GM12874 (cell line): ENCODE measurements at regions not wholly inside any gene's neighbourhood (a gene's known extent, or its start where the extent isn't known, plus 50 kb on each side); places are given as distances from the start of the nearest gene placed in this dataset.

ENCODE experiments used
- TF ChIP-seq, protein P1 (sequence below): IDR thresholded peaks from 2 replicates; pipeline ENCODE4 v1.5.1; 2011; ENCODE audit warnings: low read depth, mild to moderate bottlenecking, control low read depth, low read length, moderate library complexity; ENCODE audit not compliant: insufficient read depth

DNA sequence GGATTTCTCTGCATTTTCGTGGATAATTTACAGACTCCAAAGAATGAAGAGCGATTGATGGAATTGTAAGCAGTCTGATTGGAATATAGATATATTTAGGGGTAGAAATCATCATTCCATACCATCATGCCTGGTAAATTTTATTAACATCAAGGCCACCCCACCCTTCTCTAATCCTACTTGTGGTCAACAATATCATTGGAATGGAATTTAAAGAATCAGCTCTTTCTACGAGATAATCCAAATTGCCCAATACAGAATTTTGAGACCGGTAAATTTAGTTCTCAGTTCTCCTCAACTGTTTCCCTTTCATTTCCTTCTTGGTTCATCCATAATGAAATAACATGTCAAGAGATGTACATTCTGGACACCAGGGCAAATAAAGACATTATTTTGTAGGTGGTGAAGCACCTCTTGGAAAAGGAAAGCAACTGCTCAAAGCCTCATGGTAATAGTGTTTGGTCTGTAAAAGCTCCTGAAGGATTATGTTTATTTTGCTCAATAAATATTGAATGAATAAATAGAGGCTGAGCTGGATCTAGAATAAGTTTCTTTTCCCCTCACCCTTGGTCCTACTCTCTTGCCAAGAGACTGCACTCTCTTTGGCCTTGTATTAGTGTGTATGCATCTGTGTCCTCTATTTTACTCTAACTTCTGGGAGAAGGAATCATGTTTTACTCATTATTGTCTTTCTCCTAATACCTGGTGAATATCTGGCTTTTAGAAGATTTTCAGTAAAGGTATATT is 133.7 kb upstream of the BCL6 start:
- TF ChIP-seq, protein P1, sequence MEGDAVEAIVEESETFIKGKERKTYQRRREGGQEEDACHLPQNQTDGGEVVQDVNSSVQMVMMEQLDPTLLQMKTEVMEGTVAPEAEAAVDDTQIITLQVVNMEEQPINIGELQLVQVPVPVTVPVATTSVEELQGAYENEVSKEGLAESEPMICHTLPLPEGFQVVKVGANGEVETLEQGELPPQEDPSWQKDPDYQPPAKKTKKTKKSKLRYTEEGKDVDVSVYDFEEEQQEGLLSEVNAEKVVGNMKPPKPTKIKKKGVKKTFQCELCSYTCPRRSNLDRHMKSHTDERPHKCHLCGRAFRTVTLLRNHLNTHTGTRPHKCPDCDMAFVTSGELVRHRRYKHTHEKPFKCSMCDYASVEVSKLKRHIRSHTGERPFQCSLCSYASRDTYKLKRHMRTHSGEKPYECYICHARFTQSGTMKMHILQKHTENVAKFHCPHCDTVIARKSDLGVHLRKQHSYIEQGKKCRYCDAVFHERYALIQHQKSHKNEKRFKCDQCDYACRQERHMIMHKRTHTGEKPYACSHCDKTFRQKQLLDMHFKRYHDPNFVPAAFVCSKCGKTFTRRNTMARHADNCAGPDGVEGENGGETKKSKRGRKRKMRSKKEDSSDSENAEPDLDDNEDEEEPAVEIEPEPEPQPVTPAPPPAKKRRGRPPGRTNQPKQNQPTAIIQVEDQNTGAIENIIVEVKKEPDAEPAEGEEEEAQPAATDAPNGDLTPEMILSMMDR: no peak

DNA sequence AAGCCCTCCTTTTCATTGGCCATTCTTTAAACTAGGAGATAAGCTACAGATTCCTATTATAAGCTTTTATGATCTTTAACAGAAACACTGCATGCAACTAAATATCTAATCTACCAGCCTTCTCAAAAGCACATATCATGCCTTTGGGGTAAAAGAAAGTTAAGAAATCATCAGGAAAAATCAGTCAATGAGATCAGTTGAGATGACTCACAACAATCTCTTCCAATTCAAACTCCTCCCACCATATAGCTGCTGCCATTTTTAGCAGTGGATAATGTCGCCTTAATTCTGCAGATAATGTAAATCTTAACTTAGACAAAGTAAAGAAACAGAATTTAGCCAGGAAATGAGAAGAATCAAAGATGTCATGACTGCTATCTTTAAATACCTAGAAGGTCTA is 135.2 kb upstream of the BCL6 start:
- TF ChIP-seq, protein P1: no peak

DNA sequence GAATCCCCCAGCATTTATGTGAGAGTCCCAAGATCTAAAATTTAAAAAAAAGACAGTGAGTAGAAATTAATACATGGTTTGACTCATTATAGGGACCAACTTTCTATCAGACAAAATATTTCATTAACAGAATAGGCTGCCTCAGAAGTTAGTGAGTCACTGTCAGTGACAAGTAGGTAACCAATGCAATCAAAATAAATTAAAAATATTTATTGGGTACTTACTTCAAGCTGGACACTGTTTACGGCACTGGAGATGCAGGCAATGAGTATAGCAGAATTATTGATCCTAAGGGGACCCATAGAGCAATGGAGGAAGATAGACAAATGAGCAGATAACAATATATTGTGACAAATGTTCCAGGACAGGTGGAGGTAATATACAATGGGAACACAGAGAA is 135.6 kb upstream of the BCL6 start:
- TF ChIP-seq, protein P1: no peak

DNA sequence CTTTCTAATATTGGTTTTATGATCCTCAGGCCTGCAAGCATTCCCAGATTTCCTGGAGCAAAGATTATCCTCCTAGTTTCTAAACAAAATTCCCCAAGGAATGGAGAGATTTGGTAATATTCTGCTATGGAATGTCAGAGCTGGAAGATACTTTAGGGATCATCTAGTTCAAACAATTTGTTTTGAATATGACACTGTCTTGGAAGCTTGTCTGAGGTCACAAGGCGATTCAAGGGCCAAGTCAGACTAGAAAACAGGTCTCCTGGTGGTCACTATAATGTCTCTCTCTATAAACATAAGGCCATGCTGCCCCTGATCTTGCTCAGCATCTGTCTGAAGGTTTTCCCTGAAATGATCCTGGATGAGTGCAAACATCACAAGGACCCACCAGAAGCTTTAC is 143.4 kb upstream of the BCL6 start:
- TF ChIP-seq, protein P1: no peak

DNA sequence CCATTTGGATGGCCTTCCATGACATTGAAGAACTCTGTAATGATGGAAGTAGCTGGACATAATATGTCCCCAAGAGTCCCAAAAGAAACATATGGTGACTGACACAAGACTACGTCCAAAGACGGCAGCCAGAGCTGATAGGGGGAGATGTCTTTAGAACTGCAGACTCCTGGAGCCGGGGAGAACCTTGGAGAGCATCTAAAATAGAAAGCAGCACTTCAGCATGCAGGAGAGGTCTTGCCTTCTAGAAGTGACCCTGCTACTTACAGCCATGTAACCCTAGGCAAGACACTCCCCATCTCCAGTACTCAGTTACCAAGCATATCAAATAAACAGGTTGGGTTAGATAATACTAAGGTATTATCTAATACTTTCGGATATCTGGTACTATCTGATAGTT is 143.8 kb upstream of the BCL6 start:
- TF ChIP-seq, protein P1: no peak

DNA sequence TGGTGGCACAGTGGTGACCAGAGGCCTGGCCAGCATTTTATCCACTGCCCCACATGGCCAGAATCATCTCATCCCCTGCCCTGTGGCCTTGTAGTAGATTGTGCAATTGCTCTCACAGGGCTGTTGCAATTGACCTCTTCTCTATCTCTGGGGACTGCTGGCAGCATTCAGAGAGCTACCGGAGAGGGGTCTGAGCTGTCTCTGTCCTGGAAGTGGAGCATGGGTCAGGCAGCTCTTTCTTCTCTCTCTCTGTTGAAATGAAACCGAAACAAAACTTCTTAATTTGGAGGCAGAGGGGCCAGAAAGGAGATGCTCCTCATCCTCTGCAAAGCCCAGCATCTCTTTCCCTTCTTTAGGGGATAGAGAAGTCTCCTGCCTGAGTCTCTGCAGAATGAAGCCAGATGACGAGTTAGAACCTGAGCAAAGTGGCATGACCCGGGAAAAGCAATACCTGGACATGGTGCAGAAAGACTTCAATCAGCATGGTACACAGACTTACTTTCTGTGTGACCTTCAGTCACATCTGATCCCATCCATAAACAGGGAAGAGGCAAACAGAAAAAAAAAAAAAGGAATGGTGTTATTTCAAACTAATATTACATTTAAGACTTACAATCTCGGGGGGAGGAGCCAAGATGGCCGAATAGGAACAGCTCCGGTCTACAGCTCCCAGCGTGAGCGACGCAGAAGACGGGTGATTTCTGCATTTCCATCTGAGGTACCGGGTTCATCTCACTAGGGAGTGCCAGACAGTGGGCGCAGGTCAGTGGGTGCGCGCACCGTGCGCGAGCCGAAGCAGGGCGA is 144.5 kb upstream of the BCL6 start:
- TF ChIP-seq, protein P1: no peak

DNA sequence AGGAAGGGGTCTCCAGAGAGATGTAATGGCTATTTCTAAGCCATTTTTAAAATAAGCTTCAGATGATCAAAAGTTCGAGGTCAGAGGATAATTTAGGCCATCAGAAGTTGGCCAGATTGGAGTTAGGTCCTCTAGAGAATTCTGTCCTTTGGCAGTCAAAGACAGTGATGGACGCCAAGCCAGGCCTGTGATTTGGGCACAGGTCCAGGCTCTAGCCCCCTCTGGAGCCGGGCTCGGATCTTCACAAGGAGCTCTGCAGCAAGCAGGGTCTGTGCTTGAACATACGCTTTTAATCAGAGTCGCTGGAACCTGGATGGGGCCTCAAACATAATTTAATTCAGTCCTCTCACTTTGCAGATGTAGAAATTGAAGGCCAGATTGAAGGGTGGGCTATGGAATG is 151.4 kb upstream of the BCL6 start:
- TF ChIP-seq, protein P1: no peak
